ENCODE measurements at regions not wholly inside any gene's neighbourhood (a gene's known extent, or its start where the extent isn't known, plus 50 kb on each side); places are given as distances from the start of the nearest gene placed in this dataset.

- TF ChIP-seq ZNF384 (IDR thresholded peaks at IDR 0.05), result no peak
- no peak for TF ChIP-seq CTBP1 (IDR thresholded peaks at IDR 0.05; ENCODE audit: borderline replicate concordance)
- TF ChIP-seq TARDBP (IDR thresholded peaks at IDR 0.05), result no peak
- no peak for TF ChIP-seq ELF4 (IDR thresholded peaks at IDR 0.05)
- TF ChIP-seq HDGF (IDR thresholded peaks at IDR 0.05; ENCODE audit: borderline replicate concordance), result no peak
- TF ChIP-seq FOXM1 (IDR thresholded peaks at IDR 0.05; ENCODE audit: borderline replicate concordance), result no peak
- no peak for TF ChIP-seq LEF1 (IDR thresholded peaks at IDR 0.05; ENCODE audit: borderline replicate concordance)
- no peak for TF ChIP-seq NFRKB (IDR thresholded peaks at IDR 0.05)
- no peak for TF ChIP-seq BHLHE40 (IDR thresholded peaks at IDR 0.05; ENCODE audit: borderline replicate concordance)
- no peak for TF ChIP-seq FOXK2 (IDR thresholded peaks at IDR 0.05)
- TF ChIP-seq, protein P1, sequence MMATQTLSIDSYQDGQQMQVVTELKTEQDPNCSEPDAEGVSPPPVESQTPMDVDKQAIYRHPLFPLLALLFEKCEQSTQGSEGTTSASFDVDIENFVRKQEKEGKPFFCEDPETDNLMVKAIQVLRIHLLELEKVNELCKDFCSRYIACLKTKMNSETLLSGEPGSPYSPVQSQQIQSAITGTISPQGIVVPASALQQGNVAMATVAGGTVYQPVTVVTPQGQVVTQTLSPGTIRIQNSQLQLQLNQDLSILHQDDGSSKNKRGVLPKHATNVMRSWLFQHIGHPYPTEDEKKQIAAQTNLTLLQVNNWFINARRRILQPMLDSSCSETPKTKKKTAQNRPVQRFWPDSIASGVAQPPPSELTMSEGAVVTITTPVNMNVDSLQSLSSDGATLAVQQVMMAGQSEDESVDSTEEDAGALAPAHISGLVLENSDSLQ (IDR thresholded peaks at IDR 0.05), result no peak
- TF ChIP-seq SP1 (IDR thresholded peaks at IDR 0.05), result no peak
- TF ChIP-seq SUZ12 (IDR thresholded peaks at IDR 0.05), result no peak
- TF ChIP-seq L3MBTL2 (conservative IDR thresholded peaks at IDR 0.05), result no peak
- no peak for TF ChIP-seq ARNT (IDR thresholded peaks at IDR 0.05)
- TF ChIP-seq FOXA1 (IDR thresholded peaks at IDR 0.05), result no peak
- ChIA-PET CTCF (no interaction called here), POLR2A (no interaction called here)
- no peak for DNase-seq (ENCODE audit: extremely low spot score)
Measured at GRCh38 chr16:5895137-5895536, 797.5 kb upstream of the EEF2KMT start.

DNA sequence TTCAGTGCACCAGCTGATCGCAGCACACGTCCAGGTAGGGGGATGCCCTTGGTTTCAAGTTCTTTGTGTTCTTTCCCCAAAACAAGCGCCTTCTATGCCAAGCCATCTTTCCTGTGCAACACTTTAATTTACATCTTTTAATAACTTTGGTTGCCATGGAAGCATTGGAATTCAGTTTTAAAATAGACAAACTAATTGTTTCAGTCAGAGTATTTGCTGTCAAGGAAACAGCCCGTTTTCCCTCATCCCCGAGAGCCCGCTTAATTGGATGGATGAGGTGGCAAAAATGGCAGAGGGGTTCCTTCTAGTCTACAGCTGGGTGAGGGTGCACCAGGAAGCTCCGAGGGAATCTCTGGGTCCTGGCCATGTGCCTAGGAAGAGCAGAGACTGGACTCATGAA, 793.7 kb upstream of the EEF2KMT start:
- no peak for DNase-seq (ENCODE audit: extremely low spot score)
- ChIA-PET POLR2A (no interaction called here), CTCF (no interaction called here)
- TF ChIP-seq ARNT (IDR thresholded peaks at IDR 0.05) (no peak), HDGF (IDR thresholded peaks at IDR 0.05; ENCODE audit: borderline replicate concordance) (no peak), ZNF384 (IDR thresholded peaks at IDR 0.05) (no peak), FOXK2 (IDR thresholded peaks at IDR 0.05) (no peak), SUZ12 (IDR thresholded peaks at IDR 0.05) (no peak), NFRKB (IDR thresholded peaks at IDR 0.05) (no peak), FOXM1 (IDR thresholded peaks at IDR 0.05; ENCODE audit: borderline replicate concordance) (no peak), FOXA1 (IDR thresholded peaks at IDR 0.05) (no peak)
- TF ChIP-seq, protein P1 (IDR thresholded peaks at IDR 0.05), result no peak

GRCh38 chr16:5885521-5885920, 787.9 kb upstream of the EEF2KMT start:
- POLR2A ChIA-PET, result no interaction called here
- TF ChIP-seq LEF1 (IDR thresholded peaks at IDR 0.05; ENCODE audit: borderline replicate concordance), result no peak
- no peak for TF ChIP-seq TARDBP (IDR thresholded peaks at IDR 0.05)
- no peak for TF ChIP-seq FOXA1 (IDR thresholded peaks at IDR 0.05)
- no peak for TF ChIP-seq HDGF (IDR thresholded peaks at IDR 0.05; ENCODE audit: borderline replicate concordance)
- TF ChIP-seq ZNF384 (IDR thresholded peaks at IDR 0.05), result no peak
- TF ChIP-seq, protein P1 (IDR thresholded peaks at IDR 0.05), result no peak
- TF ChIP-seq FOXK2 (IDR thresholded peaks at IDR 0.05), result no peak
- TF ChIP-seq SUZ12 (IDR thresholded peaks at IDR 0.05), result no peak
- no peak for TF ChIP-seq CTBP1 (IDR thresholded peaks at IDR 0.05; ENCODE audit: borderline replicate concordance)
- no peak for TF ChIP-seq SP1 (IDR thresholded peaks at IDR 0.05)
- TF ChIP-seq NFRKB (IDR thresholded peaks at IDR 0.05), result no peak
- no peak for TF ChIP-seq ARNT (IDR thresholded peaks at IDR 0.05)
- TF ChIP-seq L3MBTL2 (conservative IDR thresholded peaks at IDR 0.05), result no peak
- TF ChIP-seq FOXM1 (IDR thresholded peaks at IDR 0.05; ENCODE audit: borderline replicate concordance), result no peak
- TF ChIP-seq BHLHE40 (IDR thresholded peaks at IDR 0.05; ENCODE audit: borderline replicate concordance), result no peak
- DNase-seq (ENCODE audit: extremely low spot score), result no peak
- CTCF ChIA-PET, result no interaction called here

DNA sequence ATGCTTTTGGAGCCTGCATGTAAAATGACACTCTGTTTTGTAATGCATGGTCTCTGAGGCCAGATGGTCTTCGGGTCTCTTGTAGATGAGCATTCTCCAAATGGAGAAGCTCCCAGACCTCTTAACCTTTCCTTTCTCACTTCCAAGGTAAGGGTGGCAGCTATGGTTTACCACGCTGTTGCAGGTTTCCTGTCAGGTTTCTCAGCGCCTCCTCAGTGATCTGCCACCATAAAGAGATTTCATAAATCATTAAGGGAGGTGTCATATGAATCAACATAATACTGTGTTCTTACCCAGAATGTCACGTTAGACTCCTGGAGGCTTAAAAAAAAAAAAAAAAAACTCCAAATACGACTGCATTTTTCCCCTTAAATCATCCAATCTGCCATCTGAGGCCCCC, 787.4 kb upstream of the EEF2KMT start:
- DNase-seq (ENCODE audit: extremely low spot score), result no peak
- POLR2A ChIA-PET, result no interaction called here
- TF ChIP-seq HDGF (IDR thresholded peaks at IDR 0.05; ENCODE audit: borderline replicate concordance) (no peak), ELF4 (IDR thresholded peaks at IDR 0.05) (no peak), NFRKB (IDR thresholded peaks at IDR 0.05) (no peak), FOXA1 (IDR thresholded peaks at IDR 0.05) (no peak), ZNF384 (IDR thresholded peaks at IDR 0.05) (no peak), SUZ12 (IDR thresholded peaks at IDR 0.05) (no peak), SP1 (IDR thresholded peaks at IDR 0.05) (no peak)
- TF ChIP-seq, protein P1 (IDR thresholded peaks at IDR 0.05), result no peak
- CTCF ChIA-PET, result no interaction called here

GRCh38 chr16:5884339-5884738, 786.7 kb upstream of the EEF2KMT start:
- CTCF ChIA-PET, result no interaction called here
- DNase-seq (ENCODE audit: extremely low spot score), result no peak
- TF ChIP-seq, protein P1 (IDR thresholded peaks at IDR 0.05), result no peak
- TF ChIP-seq CTBP1 (IDR thresholded peaks at IDR 0.05; ENCODE audit: borderline replicate concordance), result no peak
- no peak for TF ChIP-seq LEF1 (IDR thresholded peaks at IDR 0.05; ENCODE audit: borderline replicate concordance)
- TF ChIP-seq ZNF384 (IDR thresholded peaks at IDR 0.05), result no peak
- no peak for TF ChIP-seq L3MBTL2 (conservative IDR thresholded peaks at IDR 0.05)
- TF ChIP-seq FOXK2 (IDR thresholded peaks at IDR 0.05), result no peak
- TF ChIP-seq FOXA1 (IDR thresholded peaks at IDR 0.05), result no peak
- no peak for TF ChIP-seq TARDBP (IDR thresholded peaks at IDR 0.05)
- no peak for TF ChIP-seq ELF4 (IDR thresholded peaks at IDR 0.05)
- no peak for TF ChIP-seq FOXM1 (IDR thresholded peaks at IDR 0.05; ENCODE audit: borderline replicate concordance)
- TF ChIP-seq ARNT (IDR thresholded peaks at IDR 0.05), result no peak
- TF ChIP-seq SUZ12 (IDR thresholded peaks at IDR 0.05), result no peak
- no peak for TF ChIP-seq BHLHE40 (IDR thresholded peaks at IDR 0.05; ENCODE audit: borderline replicate concordance)
- POLR2A ChIA-PET, result no interaction called here
